Bronchial epithelial cell (primary cell): ENCODE measurements at regions not wholly inside any gene's neighbourhood (a gene's known extent, or its start where the extent isn't known, plus 50 kb on each side); places are given as distances from the start of the nearest gene placed in this dataset.

Experiments used
- DNase-seq: peaks from one replicate; pipeline ENCODE4 v3.0.0-alpha.2; 2010; ENCODE audit warnings: low read depth
- FAIRE-seq: peaks from 2 replicates; lab custom pipeline; 2011; peaks lifted over from hg19 to GRCh38; lab: Jason Lieb, UNC
- H3K27me3 ChIP-seq: 2 replicates; pipeline ENCODE4 v1.5.1; 2011; ENCODE audit warnings: low read length; ENCODE audit not compliant: control insufficient read depth, insufficient read depth
- H3K36me3 ChIP-seq: 2 replicates; pipeline ENCODE4 v1.5.1; 2011; ENCODE audit warnings: low read length; ENCODE audit not compliant: control insufficient read depth, insufficient read depth
- H3K4me3 ChIP-seq: 2 replicates; pipeline ENCODE4 v1.5.1; 2011; ENCODE audit warnings: mild to moderate bottlenecking, low read depth, low read length, control low read depth
- CTCF ChIP-seq: IDR thresholded peaks from 2 replicates; pipeline ENCODE4 v1.5.1; 2011; ENCODE audit warnings: mild to moderate bottlenecking, moderate library complexity, low read length, control low read depth, inconsistent platforms; ENCODE audit not compliant: insufficient read depth, severe bottlenecking

GRCh38 chr22:42321908-42322561 lies 51.6 kb upstream of the TCF20 start:
- H3K27me3 ChIP-seq, result no peaks in the 10 kb centered on the region
- DNase-seq (peak; percentile 78), FAIRE-seq (no peak)
- no peak for TF ChIP-seq CTCF
- no peak overlapping the region for H3K4me3 ChIP-seq
- no peaks in the 10 kb centered on the region for H3K36me3 ChIP-seq

GRCh38 chr22:42320443-42321416 lies 50.3 kb upstream of the TCF20 start:
- no peaks in the 10 kb centered on the region for H3K36me3 ChIP-seq
- no peak for FAIRE-seq
- H3K4me3 ChIP-seq, result no peak overlapping the region
- no peak for TF ChIP-seq CTCF
- H3K27me3 ChIP-seq, result no peaks in the 10 kb centered on the region
- no peak for DNase-seq
